ENCODE measurements at regions not wholly inside any gene's neighbourhood (a gene's known extent, or its start where the extent isn't known, plus 50 kb on each side); places are given as distances from the start of the nearest gene placed in this dataset.

GRCh38 chr9:81119591-81119990 lies 569.8 kb downstream of the TLE1 start:
- Mint-ChIP-seq H3K27ac (no peak overlapping the region), H3K4me3 (ENCODE audit: low read depth) (no peak overlapping the region), H3K4me1 (ENCODE audit: low read depth) (peaks cover 4% of the 10 kb centered on the region), H3K36me3 (ENCODE audit: insufficient read depth) (no peaks in the 10 kb centered on the region), H3K9me3 (ENCODE audit: low read depth) (no peaks in the 10 kb centered on the region), H3K27me3 (no peaks in the 10 kb centered on the region)
- TF ChIP-seq CTCF (IDR thresholded peaks at IDR 0.05; ENCODE audit: unreplicated experiment): no peak
- no peak for DNase-seq (ENCODE audit: low spot score, unreplicated experiment)

- Mint-ChIP-seq H3K27me3 (peaks cover 3% of the 10 kb centered on the region), H3K27ac (no peak overlapping the region), H3K9me3 (ENCODE audit: low read depth) (no peaks in the 10 kb centered on the region), H3K4me3 (ENCODE audit: low read depth) (no peak overlapping the region), H3K4me1 (ENCODE audit: low read depth) (peaks cover 4% of the 10 kb centered on the region), H3K36me3 (ENCODE audit: insufficient read depth) (no peaks in the 10 kb centered on the region)
- no peak for TF ChIP-seq CTCF (IDR thresholded peaks at IDR 0.05; ENCODE audit: unreplicated experiment)
- DNase-seq (ENCODE audit: low spot score, unreplicated experiment): no peak
Observed at GRCh38 chr9:81118416-81118815, 570.9 kb downstream of the TLE1 start.

- Mint-ChIP-seq H3K27me3 (peaks cover 5% of the 10 kb centered on the region), H3K9me3 (ENCODE audit: low read depth) (no peaks in the 10 kb centered on the region), H3K4me3 (ENCODE audit: low read depth) (no peak overlapping the region), H3K4me1 (ENCODE audit: low read depth) (peaks cover 4% of the 10 kb centered on the region), H3K36me3 (ENCODE audit: insufficient read depth) (no peaks in the 10 kb centered on the region), H3K27ac (no peak overlapping the region)
- no peak for TF ChIP-seq CTCF (IDR thresholded peaks at IDR 0.05; ENCODE audit: unreplicated experiment)
- DNase-seq (ENCODE audit: low spot score, unreplicated experiment): no peak
Observed at GRCh38 chr9:81116340-81117137, 572.8 kb downstream of the TLE1 start.

- TF ChIP-seq CTCF (IDR thresholded peaks at IDR 0.05; ENCODE audit: unreplicated experiment): no peak
- H3K27me3 Mint-ChIP-seq: peaks cover 7% of the 10 kb centered on the region
- H3K36me3 Mint-ChIP-seq (ENCODE audit: insufficient read depth): no peaks in the 10 kb centered on the region
- H3K27ac Mint-ChIP-seq: no peak overlapping the region
- H3K9me3 Mint-ChIP-seq (ENCODE audit: low read depth): no peaks in the 10 kb centered on the region
- DNase-seq (ENCODE audit: low spot score, unreplicated experiment): no peak
- no peak overlapping the region for H3K4me3 Mint-ChIP-seq (ENCODE audit: low read depth)
- peaks cover 4% of the 10 kb centered on the region for H3K4me1 Mint-ChIP-seq (ENCODE audit: low read depth)
Observed at GRCh38 chr9:81113453-81114124, 575.8 kb downstream of the TLE1 start.

- H3K4me1 Mint-ChIP-seq (ENCODE audit: low read depth): peaks cover 4% of the 10 kb centered on the region
Observed at GRCh38 chr9:81112627-81113452, 576.5 kb downstream of the TLE1 start.

More at GRCh38 chr9:81112627-81113452, 576.5 kb downstream of the TLE1 start:
- H3K4me3 Mint-ChIP-seq (ENCODE audit: low read depth): no peak overlapping the region
- no peak for DNase-seq (ENCODE audit: low spot score, unreplicated experiment)
- H3K36me3 Mint-ChIP-seq (ENCODE audit: insufficient read depth): no peaks in the 10 kb centered on the region
- H3K27me3 Mint-ChIP-seq: peaks cover 7% of the 10 kb centered on the region
- no peak for TF ChIP-seq CTCF (IDR thresholded peaks at IDR 0.05; ENCODE audit: unreplicated experiment)
- H3K9me3 Mint-ChIP-seq (ENCODE audit: low read depth): no peaks in the 10 kb centered on the region
- H3K27ac Mint-ChIP-seq: no peak overlapping the region

Data from progenitor cell of endocrine pancreas (in vitro differentiated cells).